Breast epithelium (tissue), 4 donors: ENCODE measurements at regions not wholly inside any gene's neighbourhood (a gene's known extent, or its start where the extent isn't known, plus 50 kb on each side); places are given as distances from the start of the nearest gene placed in this dataset.

Source experiments
- DNase-seq, 2 donors: peaks; one replicate each; pipeline ENCODE4 v3.0.0-alpha.2; 2019; ENCODE audit warnings: low spot score in 2 of 2
- H3K27ac ChIP-seq, 2 donors: fragments of 200-600 bp; sonication (generic) in 1 of 2; one replicate each; pipeline ENCODE4 v1.5.1; 2016 to 2019; ENCODE audit warnings: mild to moderate bottlenecking in 1 of 2
- H3K27me3 ChIP-seq, 2 donors: fragments of 200-600 bp; sonication (generic) in 1 of 2; one replicate each; pipeline versions ENCODE4 v1.5.1 to v1.6.0; 2017 to 2019; ENCODE audit warnings: control low read depth in 1 of 2, mild to moderate bottlenecking in 1 of 2
- H3K36me3 ChIP-seq: fragments of 200-600 bp; one replicate; pipeline ENCODE4 v1.5.1; 2019
- H3K4me1 ChIP-seq, 2 donors: fragments of 200-600 bp; sonication (generic); one replicate each; pipeline ENCODE4 v1.5.1; 2016 to 2019; ENCODE audit warnings: control low read depth in 1 of 2
- H3K4me3 ChIP-seq, 3 donors: fragments of 200-600 bp; sonication (generic); 1 replicate in 2 of 3; 2 replicates in 1 of 3; pipeline ENCODE4 v1.5.1; 2016 to 2019; ENCODE audit warnings: mild to moderate bottlenecking in 3 of 3, moderate library complexity in 2 of 3
- H3K9me3 ChIP-seq, 2 donors: fragments of 200-600 bp; sonication (generic) in 1 of 2; one replicate each; pipeline ENCODE4 v1.5.1; 2016 to 2019; ENCODE audit warnings: control low read depth in 1 of 2
- CTCF ChIP-seq, 3 donors: fragments of 450-650 bp; IDR thresholded peaks; one replicate each; pipeline ENCODE4 v1.5.1; 2016 to 2017; ENCODE audit warnings: antibody characterized with exemption in 3 of 3, mild to moderate bottlenecking in 3 of 3, moderate library complexity in 3 of 3
- POLR2A ChIP-seq: fragments of 450-650 bp; IDR thresholded peaks from one replicate; pipeline ENCODE4 v1.6.1; 2016; ENCODE audit warnings: antibody characterized with exemption, mild to moderate bottlenecking, moderate library complexity
- POLR2AphosphoS5 ChIP-seq, 3 donors: sonication (generic); formaldehyde crosslinking; IDR thresholded peaks; one replicate each; pipeline ENCODE4 v1.6.1; 2017; ENCODE audit warnings: antibody characterized with exemption in 3 of 3
- intact Hi-C: fragments of 100-400 bp; cut with DNase I; formaldehyde crosslinking; loops from one replicate; pipeline ENCODE4 v1.15.1; 2023; ENCODE audit warnings: low total_unique reads

GRCh38 chr5:126365446-126366198 lies 57.6 kb upstream of the GRAMD2B start:
- H3K27me3 ChIP-seq = no peaks in the 10 kb centered on the region
- H3K27ac ChIP-seq = peak overlapping the region; percentile 15 to 58
- H3K9me3 ChIP-seq = no peaks in the 10 kb centered on the region
- peaks cover 0 to 8% of the 10 kb centered on the region in 2 donors for H3K4me1 ChIP-seq
- intact Hi-C loops = no loop called here
- no peaks in the 10 kb centered on the region for H3K36me3 ChIP-seq
- DNase-seq = no peak
- TF ChIP-seq POLR2A (no peak), POLR2AphosphoS5 (IDR thresholded peaks at IDR 0.05) (no peak), CTCF (IDR thresholded peaks at IDR 0.05) (no peak)
- H3K4me3 ChIP-seq = no peak overlapping the region

GRCh38 chr5:126366199-126366560 lies 57.0 kb upstream of the GRAMD2B start:
- Histone ChIP-seq H3K4me1 (peaks cover 0 to 8% of the 10 kb centered on the region in 2 donors), H3K27me3 (no peaks in the 10 kb centered on the region), H3K27ac (peak overlapping the region; percentile 15 to 58), H3K9me3 (no peaks in the 10 kb centered on the region), H3K36me3 (no peaks in the 10 kb centered on the region), H3K4me3 (no peak overlapping the region)
- no peak for DNase-seq
- intact Hi-C loops = no loop called here
- no peak for TF ChIP-seq POLR2A
- no peak for TF ChIP-seq POLR2AphosphoS5 (IDR thresholded peaks at IDR 0.05)
- no peak for TF ChIP-seq CTCF (IDR thresholded peaks at IDR 0.05)

DNA sequence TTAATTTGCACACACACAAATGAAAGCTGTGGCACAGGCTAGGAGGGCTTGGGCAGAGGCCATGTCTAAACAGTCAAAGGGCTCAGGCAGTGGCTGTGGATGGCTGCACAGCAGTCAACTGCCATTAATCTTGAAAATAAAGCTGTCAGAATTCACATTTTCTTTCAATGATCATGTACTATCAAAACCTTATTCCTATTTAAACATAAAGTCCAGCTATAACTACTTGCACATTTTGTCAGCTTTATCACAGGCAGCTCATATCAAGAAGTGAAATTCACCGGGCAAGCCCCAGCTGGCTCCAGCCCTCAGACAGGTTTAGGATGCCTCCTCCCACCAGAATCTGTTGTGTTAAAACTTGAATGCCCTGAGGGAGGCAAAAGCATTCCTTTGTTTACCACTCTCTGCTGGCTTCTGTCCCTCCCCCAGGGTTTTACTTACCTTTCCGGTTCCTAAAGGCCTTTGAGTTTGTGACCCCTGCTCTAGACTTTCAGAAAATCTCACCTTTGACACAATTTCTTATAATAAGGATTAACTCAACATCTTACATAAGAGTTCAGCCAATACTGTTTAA lies 54.9 kb upstream of the GRAMD2B start:
- intact Hi-C loops = no loop called here
- Histone ChIP-seq H3K36me3 (no peaks in the 10 kb centered on the region), H3K4me3 (no peak overlapping the region), H3K4me1 (peaks cover 0 to 8% of the 10 kb centered on the region in 2 donors), H3K27ac (peak overlapping the region; percentile 76 to 81), H3K9me3 (no peaks in the 10 kb centered on the region), H3K27me3 (no peaks in the 10 kb centered on the region)
- peak; percentile 52 to 84 for DNase-seq
- TF ChIP-seq POLR2A = no peak
- TF ChIP-seq POLR2AphosphoS5 (IDR thresholded peaks at IDR 0.05) = peak in 1 of 3 donors; percentile 28
- no peak for TF ChIP-seq CTCF (IDR thresholded peaks at IDR 0.05)

- intact Hi-C loops = no loop called here
- no peak for TF ChIP-seq CTCF (IDR thresholded peaks at IDR 0.05)
- TF ChIP-seq POLR2A = no peak
- no peak for TF ChIP-seq POLR2AphosphoS5 (IDR thresholded peaks at IDR 0.05)
- peak overlapping the region; percentile 76 to 81 for H3K27ac ChIP-seq
- H3K4me3 ChIP-seq = no peak overlapping the region
- no peaks in the 10 kb centered on the region for H3K36me3 ChIP-seq
- DNase-seq = no peak
- H3K9me3 ChIP-seq = no peaks in the 10 kb centered on the region
- peaks cover 0 to 8% of the 10 kb centered on the region in 2 donors for H3K4me1 ChIP-seq
- H3K27me3 ChIP-seq = no peaks in the 10 kb centered on the region
Measured at GRCh38 chr5:126369083-126369482, 54.1 kb upstream of the GRAMD2B start.

- TF ChIP-seq POLR2AphosphoS5 (IDR thresholded peaks at IDR 0.05) (no peak), CTCF (IDR thresholded peaks at IDR 0.05) (peak in 1 of 3 donors; percentile 18), POLR2A (no peak)
- H3K27ac ChIP-seq = peak overlapping the region; percentile 59 to 76
- H3K9me3 ChIP-seq = no peaks in the 10 kb centered on the region
- H3K36me3 ChIP-seq = no peaks in the 10 kb centered on the region
- no peak for DNase-seq
- intact Hi-C loops = no loop called here
- H3K4me3 ChIP-seq = no peak overlapping the region
- no peaks in the 10 kb centered on the region for H3K27me3 ChIP-seq
- H3K4me1 ChIP-seq = peaks cover 0 to 7% of the 10 kb centered on the region in 2 donors
Measured at GRCh38 chr5:126369995-126370731, 53.0 kb upstream of the GRAMD2B start.
